Fibroblast of skin of abdomen (primary cell): ENCODE measurements at regions not wholly inside any gene's neighbourhood (a gene's known extent, or its start where the extent isn't known, plus 50 kb on each side); places are given as distances from the start of the nearest gene placed in this dataset.

Experiments used
- DNase-seq: peaks from one replicate; pipeline ENCODE4 v3.0.0-alpha.2; 2013

DNA sequence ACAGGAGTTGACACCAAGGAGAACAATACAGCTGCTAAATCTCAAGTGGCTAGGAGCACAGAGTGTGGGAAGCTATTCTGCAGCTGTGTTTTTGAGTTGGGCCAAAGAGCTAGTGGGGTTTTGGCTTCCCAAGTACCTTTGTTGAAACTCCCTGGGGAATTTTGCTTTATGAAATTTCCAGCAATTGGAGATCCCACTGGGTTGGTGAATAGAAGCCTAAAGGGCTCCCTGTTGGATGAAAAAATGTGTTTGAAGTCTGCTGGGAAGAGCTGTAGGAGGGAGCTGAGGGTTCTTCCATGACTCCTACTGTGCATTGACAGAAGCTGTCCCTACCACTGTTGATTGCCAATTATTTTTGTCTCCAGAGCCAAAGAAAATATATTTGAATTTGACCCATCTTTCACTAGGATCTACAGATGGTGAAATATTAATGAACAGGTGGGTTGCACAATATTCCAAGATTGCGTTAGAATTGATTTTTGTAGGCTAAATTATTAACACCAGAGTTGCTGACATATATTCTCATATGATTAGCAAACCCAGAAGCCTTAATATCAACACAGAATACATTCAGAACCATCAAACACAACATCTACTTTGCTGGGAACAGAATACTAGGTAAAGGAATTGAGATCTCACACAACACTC lies 95.4 kb upstream of the CYP1B1 start:
- no peak for DNase-seq

DNA sequence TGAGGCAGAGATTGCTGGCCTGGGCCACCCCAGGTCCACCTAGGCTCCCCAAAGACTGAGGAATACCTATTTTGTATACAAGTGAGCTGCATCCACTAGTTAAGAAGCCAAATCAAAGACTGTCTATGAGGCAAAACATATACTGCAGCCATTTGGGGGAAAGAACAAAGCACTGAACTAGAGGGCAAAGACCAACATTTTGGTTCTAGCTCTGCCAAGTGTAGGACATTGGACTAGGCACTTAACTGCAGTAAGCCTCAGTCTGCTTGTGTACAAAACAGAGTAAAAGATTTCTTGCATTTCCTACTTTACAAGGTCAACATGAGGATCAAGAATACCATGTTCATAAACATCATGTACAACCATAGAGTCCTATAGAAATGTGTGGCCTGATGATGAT lies 94.8 kb upstream of the CYP1B1 start:
- no peak for DNase-seq

DNA sequence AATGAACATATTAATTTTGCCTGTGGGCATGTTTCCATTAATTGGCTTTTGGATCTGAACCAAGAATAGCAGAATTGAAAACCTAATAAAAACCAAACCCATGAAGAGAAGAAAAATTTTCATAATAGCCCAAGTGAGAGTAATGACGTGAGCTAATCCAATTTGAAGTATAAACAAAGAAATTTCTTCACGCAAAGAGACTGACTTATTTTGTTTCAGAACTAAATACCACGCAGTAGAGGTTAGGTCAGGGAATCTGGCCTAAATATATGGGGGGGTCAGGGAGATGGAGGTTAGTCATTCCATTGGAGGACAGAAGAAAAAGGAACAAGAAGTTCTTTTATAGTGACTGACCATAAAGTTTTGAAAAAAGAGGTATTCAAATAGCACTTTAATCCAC lies 94.1 kb upstream of the CYP1B1 start:
- DNase-seq: no peak

DNA sequence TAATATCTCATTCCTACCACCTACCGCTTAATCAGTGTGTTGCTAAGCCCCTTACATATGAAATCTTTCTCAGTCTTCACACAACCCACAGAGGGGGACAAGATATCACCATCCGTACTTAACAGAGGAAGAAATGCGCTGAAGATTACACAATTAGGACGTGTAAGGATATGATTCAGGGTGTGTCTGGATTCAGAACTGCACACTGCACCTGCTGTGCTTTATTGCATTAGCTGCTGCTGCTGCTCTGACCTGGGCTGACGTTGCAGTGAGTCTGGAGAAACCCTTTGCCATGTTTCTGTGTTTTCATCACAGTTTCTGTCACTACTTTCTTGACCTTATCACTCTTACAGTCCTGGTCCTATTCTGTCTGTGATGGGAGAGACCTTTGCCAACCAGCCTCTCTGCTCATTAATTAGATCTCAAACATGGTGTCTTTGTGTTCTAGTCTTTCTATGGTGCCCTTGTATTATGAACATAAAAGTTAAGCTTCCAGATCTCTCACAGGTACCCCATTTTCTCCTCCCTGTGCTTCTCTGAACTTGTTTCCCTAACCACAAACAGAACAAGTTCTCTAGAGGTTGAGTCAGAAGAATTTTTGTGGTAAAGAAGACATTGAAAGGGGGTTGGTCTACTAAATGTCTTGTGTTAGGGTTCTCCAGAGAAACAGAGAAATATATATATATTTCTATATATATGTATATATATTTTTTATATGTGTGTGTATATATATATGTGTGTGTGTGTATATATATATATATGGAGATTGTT lies 92.9 kb upstream of the CYP1B1 start:
- DNase-seq: peak; percentile 76

DNA sequence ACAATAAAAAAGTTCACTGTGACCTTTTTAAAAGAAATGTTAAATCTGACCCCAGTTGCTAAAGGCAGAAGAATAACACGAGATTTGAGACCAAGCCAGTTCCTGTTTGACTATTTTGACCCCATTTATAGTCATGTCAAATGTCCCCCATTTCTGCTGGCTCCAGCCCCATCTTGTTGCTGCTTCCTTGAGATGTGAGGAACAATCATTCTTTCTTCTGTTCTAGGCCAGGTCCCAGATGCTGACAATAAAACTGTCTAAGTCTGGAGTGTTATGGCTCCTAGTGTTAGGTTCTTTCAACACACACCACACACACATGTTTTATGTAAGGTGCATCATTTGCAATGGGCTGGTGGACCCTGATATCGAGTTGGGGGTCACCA lies 92.0 kb upstream of the CYP1B1 start:
- no peak for DNase-seq

DNA sequence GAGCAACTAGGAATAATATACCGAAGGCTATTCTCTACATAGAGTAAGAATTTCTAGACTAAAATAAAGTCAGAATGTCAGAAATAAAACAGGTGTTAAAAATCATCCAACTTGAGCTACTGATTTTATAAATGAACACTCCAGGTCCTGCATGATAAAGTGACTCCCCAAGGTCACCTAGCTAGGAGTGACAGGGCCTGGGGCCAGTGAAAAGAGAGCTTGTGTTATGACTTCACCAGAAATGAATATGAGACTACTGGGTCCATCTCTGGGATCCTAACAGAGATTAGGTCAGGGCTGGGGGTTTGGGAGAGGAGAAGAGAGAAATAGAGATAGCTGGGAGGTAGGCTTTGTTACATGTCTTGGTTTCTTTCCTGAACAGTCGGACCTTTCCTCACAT lies 89.7 kb upstream of the CYP1B1 start:
- no peak for DNase-seq

DNA sequence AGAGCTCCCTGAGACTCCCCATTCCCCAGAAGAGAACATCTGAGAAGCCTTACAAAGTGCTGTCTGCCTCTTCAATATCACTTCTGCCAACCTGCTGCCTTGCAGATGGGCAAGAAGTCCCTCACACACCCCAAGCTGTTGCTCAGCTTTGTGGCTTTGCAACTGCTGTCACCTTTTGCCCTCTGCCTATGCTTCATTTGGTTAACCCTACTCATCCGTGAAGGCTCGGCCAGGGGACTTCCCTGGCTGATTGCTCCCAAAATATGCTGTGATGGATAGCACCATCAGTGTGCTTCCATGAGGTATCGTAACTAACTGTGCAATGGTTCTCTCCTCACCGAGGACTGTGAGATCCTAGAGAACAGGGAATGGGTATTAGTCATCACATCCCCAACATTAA lies 88.9 kb upstream of the CYP1B1 start:
- no peak for DNase-seq

DNA sequence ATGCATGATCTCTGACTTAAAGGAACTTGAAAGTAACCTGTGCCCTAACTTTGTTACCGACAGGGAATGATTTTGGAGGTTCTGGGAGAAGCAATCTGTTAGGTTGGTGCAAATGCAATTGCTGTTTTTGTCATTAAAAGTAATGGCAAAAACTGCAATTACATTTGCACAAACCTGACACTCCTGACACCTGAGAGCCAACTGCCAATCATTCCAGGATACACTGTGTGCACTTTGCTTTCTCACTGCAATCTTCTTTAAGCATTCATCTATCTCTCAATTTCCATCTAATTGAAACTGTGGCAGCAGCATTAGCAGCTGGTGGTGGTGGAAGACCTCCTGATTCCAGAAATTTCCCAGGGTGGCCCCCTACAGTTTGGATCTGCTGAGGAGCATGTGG lies 87.6 kb upstream of the CYP1B1 start:
- no peak for DNase-seq

DNA sequence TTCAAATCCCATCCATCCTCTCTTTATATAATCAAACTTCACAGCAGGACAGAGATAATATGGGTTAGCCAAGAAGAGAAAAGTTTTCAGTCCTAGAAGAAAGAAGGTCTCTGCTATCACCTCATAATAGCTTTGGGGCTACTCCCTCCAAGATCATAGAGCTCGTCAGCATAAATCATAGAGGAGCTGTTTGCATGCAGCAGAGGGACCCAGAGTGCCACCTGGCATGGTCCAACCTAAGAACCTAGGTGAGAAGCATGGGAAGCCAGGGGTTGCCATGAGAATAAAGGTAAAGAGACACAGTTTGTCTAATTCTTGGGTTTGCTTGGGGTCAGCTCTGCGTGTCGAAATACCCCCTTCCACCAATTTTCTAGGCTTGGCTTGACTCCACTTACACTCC lies 87.1 kb upstream of the CYP1B1 start:
- no peak for DNase-seq

DNA sequence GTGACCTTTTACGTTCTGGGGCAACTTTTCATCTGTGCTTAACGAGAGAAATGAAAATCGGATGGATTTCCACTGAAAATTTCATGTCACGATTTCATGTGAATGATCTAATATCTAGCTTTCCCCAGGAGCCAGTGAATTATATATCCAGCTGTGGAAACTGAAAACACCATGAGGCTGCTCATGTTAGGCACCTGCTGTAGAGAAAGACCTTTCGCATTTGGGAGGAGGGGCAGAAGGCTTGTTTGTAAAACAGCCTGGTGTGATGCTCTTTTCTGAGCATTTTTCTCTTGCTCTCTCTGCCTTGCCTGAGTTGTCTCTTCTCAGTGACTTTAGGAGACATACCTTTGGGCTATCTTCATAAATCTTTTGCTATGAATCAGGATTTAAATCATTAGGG lies 84.6 kb upstream of the CYP1B1 start:
- DNase-seq: no peak

DNA sequence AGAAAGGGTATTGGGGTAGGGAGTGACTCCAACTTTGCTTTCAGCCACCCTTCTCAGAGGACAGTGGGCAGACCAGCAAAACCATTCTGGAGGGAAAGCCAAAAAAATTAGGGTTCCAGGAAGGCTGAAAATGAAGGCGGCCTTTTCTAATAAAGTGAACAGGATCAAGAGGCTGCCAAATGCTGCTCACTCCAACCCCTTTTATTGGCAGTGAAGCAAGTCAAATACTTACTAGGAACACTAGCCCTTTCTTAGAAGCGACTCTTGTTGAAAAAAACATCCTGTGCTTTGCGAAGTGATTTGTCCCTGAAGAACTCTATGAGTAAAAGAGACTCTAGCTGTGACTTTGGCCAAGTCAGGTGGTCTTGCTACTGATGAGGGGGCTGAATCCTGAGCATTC lies 83.6 kb upstream of the CYP1B1 start:
- no peak for DNase-seq

DNA sequence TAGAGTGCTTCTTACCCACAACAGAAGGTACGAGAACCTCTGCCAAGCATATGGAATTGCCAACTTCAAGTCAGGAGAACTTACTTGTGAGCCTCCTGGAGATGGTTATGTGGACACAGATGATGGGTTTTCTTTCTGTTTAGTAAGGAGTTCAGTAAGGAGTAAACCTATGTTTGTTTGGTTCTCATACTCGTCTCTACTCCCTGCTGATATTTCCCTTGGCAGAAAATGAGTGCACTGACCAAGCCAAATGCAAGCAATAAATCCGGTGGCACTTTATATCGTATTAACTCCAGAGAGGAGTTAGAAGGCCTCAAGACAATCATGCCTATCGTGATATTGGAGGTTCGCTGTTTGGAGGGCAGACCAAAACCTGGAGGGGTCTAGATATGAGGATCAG lies 83.2 kb upstream of the CYP1B1 start:
- no peak for DNase-seq

DNA sequence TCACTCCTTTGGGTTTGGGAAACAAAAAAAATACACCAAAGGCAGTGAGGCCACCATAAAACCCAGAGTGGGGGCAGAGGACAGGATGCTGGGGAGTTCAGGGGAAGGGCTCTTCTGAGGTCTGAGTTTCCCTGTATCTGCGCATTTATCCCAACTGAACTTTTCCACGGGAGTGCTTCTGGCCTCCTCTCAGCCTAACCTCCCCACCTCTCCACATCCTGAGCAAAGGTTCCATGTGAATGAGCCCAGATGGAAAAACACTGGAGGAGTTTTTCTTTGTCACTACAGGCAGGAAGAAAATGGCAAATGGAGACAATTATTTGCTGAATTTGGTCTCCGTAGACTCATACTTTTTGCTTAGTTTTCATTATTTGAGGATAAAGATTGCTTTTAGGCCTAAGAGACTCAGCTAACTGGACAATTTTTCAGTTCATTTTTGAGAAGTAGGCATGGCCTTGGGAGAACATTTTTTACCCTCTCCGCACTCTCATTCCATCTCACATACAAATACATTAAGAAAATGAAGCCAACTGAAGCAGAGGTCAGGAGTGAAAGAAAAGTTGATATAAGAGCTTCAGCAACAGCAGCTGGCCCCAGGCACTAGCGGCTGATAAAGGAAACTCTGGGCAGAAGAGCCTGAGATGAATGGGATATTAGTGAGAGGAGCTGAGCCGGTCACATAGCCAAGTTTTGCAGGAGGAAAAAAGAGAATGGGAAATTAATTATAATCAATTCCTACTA lies 82.6 kb upstream of the CYP1B1 start:
- DNase-seq: no peak

DNA sequence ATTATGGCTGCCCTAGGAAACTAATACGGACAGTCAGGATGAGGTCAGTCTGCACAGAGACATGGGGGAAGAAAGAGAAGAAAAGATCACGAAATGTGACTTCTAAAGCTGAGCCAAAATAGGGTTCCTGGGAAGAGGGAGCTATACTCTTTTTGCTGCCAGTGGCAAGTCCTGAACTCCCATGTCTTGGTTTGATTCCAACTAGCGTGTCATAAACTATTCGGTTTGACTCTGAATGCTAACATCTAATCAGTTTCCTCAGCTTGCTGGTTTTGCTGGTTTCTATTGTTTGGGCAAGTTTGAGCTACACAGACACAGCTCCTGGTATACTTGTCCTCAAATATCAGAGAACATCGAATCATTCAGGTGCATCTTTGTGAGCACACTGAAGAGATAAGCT lies 80.5 kb upstream of the CYP1B1 start:
- no peak for DNase-seq

DNA sequence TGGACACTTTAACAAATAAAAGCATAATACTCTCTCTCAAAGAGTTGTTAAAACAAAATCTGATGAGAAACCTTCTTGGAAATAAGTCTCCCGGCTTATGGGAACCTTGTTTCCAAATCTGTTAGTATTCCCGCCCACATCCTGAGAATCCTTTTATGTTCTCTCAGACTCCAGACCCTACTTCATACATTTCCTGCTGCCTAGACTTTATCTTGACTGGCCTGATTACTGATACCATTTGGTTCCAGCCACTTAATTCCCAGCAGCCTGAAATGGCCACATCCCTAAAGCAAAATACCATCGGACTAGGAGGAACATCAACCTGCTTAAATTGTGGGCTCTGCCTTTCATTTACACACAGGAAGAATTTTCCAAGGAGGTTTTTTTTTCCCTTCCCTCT lies 79.1 kb upstream of the CYP1B1 start:
- no peak for DNase-seq

DNA sequence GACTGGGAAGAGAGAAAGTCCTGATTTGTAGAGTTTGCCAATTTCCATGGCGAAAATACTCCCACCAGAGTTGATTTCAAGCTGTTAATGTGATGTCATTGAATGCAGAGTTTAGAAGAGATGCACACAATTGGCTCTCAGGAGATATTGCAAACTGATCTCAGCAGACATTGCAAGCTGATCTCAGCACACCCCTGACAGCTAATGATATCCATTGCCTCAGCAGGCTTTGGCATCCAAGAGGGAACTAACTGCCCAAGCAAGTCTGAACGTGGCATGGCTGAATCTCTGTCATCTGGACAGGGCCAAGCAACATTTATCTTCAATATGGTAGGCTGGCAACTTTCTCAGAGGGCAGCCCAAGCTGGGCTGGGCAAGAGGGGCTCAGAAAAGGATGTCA lies 78.4 kb upstream of the CYP1B1 start:
- DNase-seq: no peak

DNA sequence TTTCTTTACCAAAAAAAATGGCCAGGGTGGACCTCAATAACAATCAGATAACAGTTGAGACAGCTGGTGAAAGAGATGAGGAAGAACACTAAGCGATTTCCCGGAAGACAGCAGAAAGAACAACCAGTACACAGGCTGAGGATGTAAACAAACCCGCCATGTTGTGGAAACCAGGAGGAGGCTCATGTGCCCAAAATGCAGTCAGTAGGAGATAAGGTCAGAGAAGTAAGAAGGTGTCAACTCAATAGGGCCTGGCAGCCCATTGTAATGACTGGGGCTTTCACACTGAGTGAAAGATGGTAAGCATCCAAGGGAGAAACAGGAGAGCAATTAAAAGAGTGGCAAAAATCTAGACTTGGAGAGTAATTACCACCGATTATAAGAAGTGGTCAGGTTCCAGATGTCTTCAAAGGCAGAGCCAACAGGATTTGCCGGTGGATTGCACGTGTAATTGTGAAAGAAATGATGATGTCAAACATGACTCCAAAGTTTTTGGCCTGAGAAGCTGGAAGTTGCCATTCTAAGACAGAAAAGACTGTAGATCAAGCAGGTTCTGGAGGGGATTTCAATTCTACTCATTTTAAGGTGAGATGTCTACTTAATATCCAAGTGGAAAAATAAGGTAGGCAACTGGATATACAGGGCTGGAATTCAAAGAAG lies 77.7 kb upstream of the CYP1B1 start:
- DNase-seq: no peak

DNA sequence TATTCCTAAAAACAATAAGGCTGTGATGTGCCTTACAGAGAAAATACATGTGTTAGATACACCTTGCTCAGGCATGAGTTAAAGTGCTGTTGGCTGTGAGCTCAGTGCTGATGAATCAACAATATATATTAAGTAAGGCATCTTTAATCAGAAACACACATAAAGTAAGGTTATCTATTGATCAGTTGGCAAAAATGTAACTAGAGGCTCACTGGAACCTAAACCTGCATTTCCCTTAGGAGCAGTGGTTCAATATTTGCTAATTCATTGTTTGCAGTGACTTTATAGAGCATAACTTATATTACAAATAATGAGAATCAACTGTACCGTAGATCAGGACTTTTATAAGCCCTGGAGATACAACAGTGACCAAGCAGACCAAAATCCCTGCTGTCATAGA lies 77.0 kb upstream of the CYP1B1 start:
- no peak for DNase-seq

DNA sequence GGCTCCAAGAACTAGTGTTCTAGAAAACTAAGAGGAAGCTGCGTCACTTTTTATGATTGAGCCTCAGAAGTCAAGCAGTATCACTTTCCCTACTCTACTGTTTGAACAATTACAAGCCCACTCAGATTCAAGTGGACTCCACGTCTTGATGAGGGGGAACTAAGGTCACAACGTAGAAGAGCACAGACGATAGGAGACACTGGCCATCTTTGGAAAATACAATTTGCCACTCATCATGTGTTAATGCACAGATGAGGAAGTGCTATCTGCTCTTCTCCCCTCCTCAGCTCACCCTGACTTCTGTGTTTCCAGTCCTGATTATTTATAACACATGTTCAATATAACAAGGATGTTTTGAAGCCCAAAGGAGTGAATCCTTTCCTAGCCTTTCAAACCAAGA lies 76.1 kb upstream of the CYP1B1 start:
- no peak for DNase-seq

DNA sequence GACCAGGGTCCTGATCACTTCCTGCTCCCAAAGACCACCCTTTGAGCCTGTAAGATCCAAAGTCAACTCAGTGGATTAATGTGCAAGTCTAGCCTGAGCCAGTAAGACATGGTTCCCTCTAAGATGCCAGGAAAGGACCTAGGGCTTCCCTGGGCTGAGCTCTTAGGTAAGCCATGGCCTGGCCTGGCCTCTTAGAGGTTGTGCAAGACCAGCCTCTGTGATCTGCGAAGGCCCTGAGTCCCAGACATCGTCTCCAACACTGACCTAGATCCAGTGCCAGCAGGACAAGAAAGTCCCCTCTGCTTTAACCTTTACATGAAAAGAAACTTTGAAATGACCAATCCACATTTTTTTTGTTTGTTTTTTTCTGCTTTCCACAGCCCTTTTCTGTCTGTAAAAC lies 73.6 kb upstream of the CYP1B1 start:
- no peak for DNase-seq

DNA sequence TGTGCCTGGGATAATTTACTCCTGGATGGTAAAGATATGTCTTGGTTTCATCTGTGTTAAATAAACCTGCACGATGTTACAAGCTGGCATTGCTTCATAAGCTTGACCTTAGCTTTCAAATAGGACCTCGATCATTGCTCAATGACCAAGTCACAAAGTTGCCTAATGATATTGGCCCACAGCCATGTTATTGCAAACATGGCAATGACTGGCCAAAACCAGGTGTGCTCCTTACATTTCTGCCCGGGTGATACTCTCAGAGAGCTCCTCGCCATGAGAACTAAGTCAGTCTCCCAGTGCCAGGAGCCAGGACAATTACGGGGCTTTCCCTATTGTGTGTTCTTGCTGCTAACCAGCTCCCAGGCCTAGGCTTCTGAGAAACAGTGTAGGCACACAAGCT lies 72.5 kb upstream of the CYP1B1 start:
- DNase-seq: no peak

DNA sequence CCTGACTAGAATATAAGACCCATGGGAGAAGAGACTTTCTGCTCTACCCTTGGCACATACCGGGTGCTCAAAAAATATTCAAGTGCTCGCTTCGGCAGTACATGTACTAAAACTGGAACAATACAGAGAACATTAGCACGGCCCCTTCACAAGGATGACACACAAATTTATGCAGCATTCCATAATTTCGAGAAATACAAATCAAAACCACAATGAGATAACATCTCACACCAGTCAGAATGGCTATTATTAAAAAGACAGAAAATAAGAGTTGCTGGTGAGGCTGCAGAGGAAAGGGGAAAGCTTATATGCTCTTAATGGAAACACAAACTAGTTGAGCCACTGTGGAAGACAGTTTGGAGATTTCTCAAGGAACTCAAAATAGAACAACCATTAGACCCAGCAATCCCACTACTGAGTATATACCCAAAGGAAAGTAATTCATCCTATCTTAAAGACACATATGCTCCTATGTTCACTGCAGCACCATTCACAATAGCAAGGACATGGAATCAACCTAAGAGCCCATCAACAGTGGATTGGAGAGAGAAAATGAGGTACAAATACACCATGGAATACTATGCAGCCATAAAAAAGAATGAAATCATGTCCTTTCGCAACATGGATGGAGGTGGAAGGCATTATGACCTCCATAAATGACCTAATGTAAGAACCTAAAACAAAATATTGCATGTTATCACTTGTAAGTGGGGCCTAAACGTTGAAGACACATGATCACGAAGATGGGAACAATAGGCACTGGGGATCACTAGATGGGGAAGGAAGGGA lies 71.6 kb upstream of the CYP1B1 start:
- DNase-seq: peak; percentile 62

DNA sequence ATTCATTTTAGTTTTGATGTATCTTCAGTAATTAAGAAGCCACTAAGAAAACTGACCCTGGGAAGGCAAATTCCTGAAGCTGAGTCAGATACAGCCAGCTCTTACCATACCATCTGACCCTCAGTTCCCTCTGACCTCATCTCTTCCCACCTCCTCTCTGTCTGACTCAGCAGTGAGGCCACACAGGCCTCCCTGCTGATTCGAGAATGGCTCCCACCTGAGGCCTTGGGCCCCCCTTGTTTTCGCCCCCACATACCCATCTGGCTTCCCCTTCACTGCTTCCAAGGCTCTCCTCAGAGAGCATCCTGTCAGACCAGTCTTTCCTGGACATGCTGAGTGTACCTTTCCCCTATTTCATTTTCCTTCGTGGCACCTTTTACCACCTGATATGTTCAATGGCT lies 71.0 kb upstream of the CYP1B1 start:
- peak; percentile 97 for DNase-seq
